Effector memory CD8-positive, alpha-beta T cell (primary cell): ENCODE measurements at regions not wholly inside any gene's neighbourhood (a gene's known extent, or its start where the extent isn't known, plus 50 kb on each side); places are given as distances from the start of the nearest gene placed in this dataset.

Experiments used
- ATAC-seq: fragments of 150-1000 bp; cut with Tn5 transposase; replicated peaks from 2 replicates; pipeline ENCODE4 v1.10.0; 2021; ENCODE audit warnings: mild to moderate bottlenecking, moderate library complexity
- DNase-seq, 3 experiments: peaks; one replicate each; pipeline ENCODE4 v3.0.0; 2021
- H3K27ac Mint-ChIP-seq, 2 donors: one replicate each; pipeline ENCODE4 v1.8.0; 2022; ENCODE audit warnings: mild to moderate bottlenecking in 2 of 2, mixed read lengths in 2 of 2, moderate library complexity in 2 of 2
- H3K27me3 Mint-ChIP-seq, 2 donors: one replicate each; pipeline ENCODE4 v1.8.0; 2022; ENCODE audit warnings: mixed read lengths in 2 of 2
- H3K36me3 Mint-ChIP-seq: one replicate; pipeline ENCODE4 v1.8.0; 2022; ENCODE audit warnings: mild to moderate bottlenecking, moderate library complexity, mixed read lengths; ENCODE audit not compliant: insufficient read depth
- H3K4me1 Mint-ChIP-seq, 2 donors: one replicate each; pipeline ENCODE4 v1.8.0; 2022; ENCODE audit warnings: low read depth in 2 of 2, mixed read lengths in 2 of 2
- H3K4me3 Mint-ChIP-seq, 2 donors: one replicate each; pipeline ENCODE4 v1.8.0; 2022; ENCODE audit warnings: mild to moderate bottlenecking in 2 of 2, mixed read lengths in 2 of 2, moderate library complexity in 2 of 2
- H3K9me3 Mint-ChIP-seq, 2 donors: one replicate each; pipeline ENCODE4 v1.8.0; 2022; ENCODE audit warnings: mixed read lengths in 2 of 2

GRCh38 chr6:6715465-6715864 lies 126.9 kb downstream of the LY86 start:
- H3K4me1 Mint-ChIP-seq, result peaks cover 7 to 11% of the 10 kb centered on the region in 2 donors
- no peak for ATAC-seq
- H3K4me3 Mint-ChIP-seq, result no peak overlapping the region
- H3K36me3 Mint-ChIP-seq, result no peaks in the 10 kb centered on the region
- peaks cover 28 to 50% of the 10 kb centered on the region in 2 donors for H3K27me3 Mint-ChIP-seq
- H3K27ac Mint-ChIP-seq, result no peak overlapping the region
- H3K9me3 Mint-ChIP-seq, result no peaks in the 10 kb centered on the region
- DNase-seq, result no peak

GRCh38 chr6:6716998-6717763 lies 128.7 kb downstream of the LY86 start:
- peaks cover 17 to 33% of the 10 kb centered on the region in 2 donors for H3K27me3 Mint-ChIP-seq
- no peak overlapping the region for H3K27ac Mint-ChIP-seq
- no peaks in the 10 kb centered on the region for H3K9me3 Mint-ChIP-seq
- no peak for ATAC-seq
- DNase-seq, result no peak
- no peak overlapping the region for H3K4me3 Mint-ChIP-seq
- peaks cover 0 to 3% of the 10 kb centered on the region in 2 donors for H3K4me1 Mint-ChIP-seq
- no peaks in the 10 kb centered on the region for H3K36me3 Mint-ChIP-seq

- ATAC-seq, result no peak
- H3K9me3 Mint-ChIP-seq, result no peaks in the 10 kb centered on the region
- no peaks in the 10 kb centered on the region for H3K36me3 Mint-ChIP-seq
- H3K27me3 Mint-ChIP-seq, result peaks cover 13 to 25% of the 10 kb centered on the region in 2 donors
- H3K4me1 Mint-ChIP-seq, result no peaks in the 10 kb centered on the region
- H3K4me3 Mint-ChIP-seq, result no peak overlapping the region
- DNase-seq, result no peak
- H3K27ac Mint-ChIP-seq, result no peak overlapping the region
These were observed 129.4 kb downstream of the LY86 start for GRCh38 chr6:6717953-6718352.

- Mint-ChIP-seq H3K27me3 (peaks cover 32 to 36% of the 10 kb centered on the region in 2 donors), H3K4me3 (no peak overlapping the region), H3K9me3 (no peaks in the 10 kb centered on the region), H3K36me3 (no peaks in the 10 kb centered on the region), H3K4me1 (peaks cover 5 to 10% of the 10 kb centered on the region in 2 donors), H3K27ac (no peak overlapping the region)
- DNase-seq, result no peak
- ATAC-seq, result no peak
These were observed 133.1 kb downstream of the LY86 start for GRCh38 chr6:6721606-6722005.

GRCh38 chr6:6722195-6722594 lies 133.7 kb downstream of the LY86 start:
- no peaks in the 10 kb centered on the region for H3K36me3 Mint-ChIP-seq

GRCh38 chr6:6723361-6723760 lies 134.8 kb downstream of the LY86 start:
- DNase-seq (no peak), ATAC-seq (no peak)
- Mint-ChIP-seq H3K27me3 (peaks cover 40 to 53% of the 10 kb centered on the region in 2 donors), H3K4me1 (peaks cover 5 to 10% of the 10 kb centered on the region in 2 donors), H3K4me3 (no peak overlapping the region), H3K9me3 (no peaks in the 10 kb centered on the region), H3K27ac (peak overlapping the region in 1 of 2 donors; percentile 52), H3K36me3 (no peaks in the 10 kb centered on the region)

More at GRCh38 chr6:6722195-6722594, 133.7 kb downstream of the LY86 start:
- H3K9me3 Mint-ChIP-seq, result no peaks in the 10 kb centered on the region
- DNase-seq, result no peak
- H3K27me3 Mint-ChIP-seq, result peaks cover 34 to 42% of the 10 kb centered on the region in 2 donors
- no peak overlapping the region for H3K27ac Mint-ChIP-seq
- H3K4me1 Mint-ChIP-seq, result peaks cover 5 to 10% of the 10 kb centered on the region in 2 donors
- no peak overlapping the region for H3K4me3 Mint-ChIP-seq
- ATAC-seq, result no peak

- Mint-ChIP-seq H3K4me1 (peaks cover 5 to 10% of the 10 kb centered on the region in 2 donors), H3K27me3 (peaks cover 37 to 51% of the 10 kb centered on the region in 2 donors), H3K4me3 (peak overlapping the region in 1 of 2 donors; percentile 64), H3K36me3 (no peaks in the 10 kb centered on the region), H3K27ac (peak overlapping the region in 1 of 2 donors; percentile 68), H3K9me3 (no peaks in the 10 kb centered on the region)
- ATAC-seq, result no peak
- no peak for DNase-seq
These were observed 135.5 kb downstream of the LY86 start for GRCh38 chr6:6723921-6724538.

- ATAC-seq (peak; percentile 45), DNase-seq (peak in 1 of 3 experiments; percentile 29)
- H3K4me1 Mint-ChIP-seq, result peaks cover 5 to 10% of the 10 kb centered on the region in 2 donors
- no peaks in the 10 kb centered on the region for H3K36me3 Mint-ChIP-seq
- no peaks in the 10 kb centered on the region for H3K9me3 Mint-ChIP-seq
- H3K4me3 Mint-ChIP-seq, result peak overlapping the region in 1 of 2 donors; percentile 64
- H3K27me3 Mint-ChIP-seq, result peaks cover 35 to 48% of the 10 kb centered on the region in 2 donors
- H3K27ac Mint-ChIP-seq, result peak overlapping the region in 1 of 2 donors; percentile 68
These were observed 136.3 kb downstream of the LY86 start for GRCh38 chr6:6724539-6725467.

- Mint-ChIP-seq H3K4me3 (peak overlapping the region in 1 of 2 donors; percentile 44), H3K27ac (no peak overlapping the region), H3K27me3 (peaks cover 35 to 48% of the 10 kb centered on the region in 2 donors), H3K4me1 (peaks cover 5 to 10% of the 10 kb centered on the region in 2 donors), H3K36me3 (no peaks in the 10 kb centered on the region), H3K9me3 (no peaks in the 10 kb centered on the region)
- DNase-seq (no peak), ATAC-seq (no peak)
These were observed 137.1 kb downstream of the LY86 start for GRCh38 chr6:6725468-6726209.

- ATAC-seq (no peak), DNase-seq (no peak)
- Mint-ChIP-seq H3K4me1 (peaks cover 5 to 10% of the 10 kb centered on the region in 2 donors), H3K4me3 (no peak overlapping the region), H3K27me3 (peaks cover 30 to 51% of the 10 kb centered on the region in 2 donors), H3K9me3 (no peaks in the 10 kb centered on the region), H3K36me3 (no peaks in the 10 kb centered on the region), H3K27ac (no peak overlapping the region)
These were observed 139.8 kb downstream of the LY86 start for GRCh38 chr6:6728169-6728941.

GRCh38 chr6:6729971-6730370 lies 141.5 kb downstream of the LY86 start:
- no peaks in the 10 kb centered on the region for H3K36me3 Mint-ChIP-seq
- H3K27me3 Mint-ChIP-seq, result peaks cover 41 to 57% of the 10 kb centered on the region in 2 donors
- no peak overlapping the region for H3K27ac Mint-ChIP-seq
- DNase-seq, result no peak
- no peak overlapping the region for H3K4me3 Mint-ChIP-seq
- peaks cover 0 to 5% of the 10 kb centered on the region in 2 donors for H3K4me1 Mint-ChIP-seq
- no peaks in the 10 kb centered on the region for H3K9me3 Mint-ChIP-seq
- no peak for ATAC-seq

- no peaks in the 10 kb centered on the region for H3K36me3 Mint-ChIP-seq
These were observed 142.3 kb downstream of the LY86 start for GRCh38 chr6:6730831-6731230.

More at GRCh38 chr6:6730831-6731230, 142.3 kb downstream of the LY86 start:
- DNase-seq, result no peak
- no peak overlapping the region for H3K4me3 Mint-ChIP-seq
- peaks cover 0 to 2% of the 10 kb centered on the region in 2 donors for H3K4me1 Mint-ChIP-seq
- H3K27me3 Mint-ChIP-seq, result peaks cover 34 to 57% of the 10 kb centered on the region in 2 donors
- H3K27ac Mint-ChIP-seq, result no peak overlapping the region
- ATAC-seq, result no peak
- no peaks in the 10 kb centered on the region for H3K9me3 Mint-ChIP-seq
